ENCODE measurements at regions not wholly inside any gene's neighbourhood (a gene's known extent, or its start where the extent isn't known, plus 50 kb on each side); places are given as distances from the start of the nearest gene placed in this dataset.

DNA sequence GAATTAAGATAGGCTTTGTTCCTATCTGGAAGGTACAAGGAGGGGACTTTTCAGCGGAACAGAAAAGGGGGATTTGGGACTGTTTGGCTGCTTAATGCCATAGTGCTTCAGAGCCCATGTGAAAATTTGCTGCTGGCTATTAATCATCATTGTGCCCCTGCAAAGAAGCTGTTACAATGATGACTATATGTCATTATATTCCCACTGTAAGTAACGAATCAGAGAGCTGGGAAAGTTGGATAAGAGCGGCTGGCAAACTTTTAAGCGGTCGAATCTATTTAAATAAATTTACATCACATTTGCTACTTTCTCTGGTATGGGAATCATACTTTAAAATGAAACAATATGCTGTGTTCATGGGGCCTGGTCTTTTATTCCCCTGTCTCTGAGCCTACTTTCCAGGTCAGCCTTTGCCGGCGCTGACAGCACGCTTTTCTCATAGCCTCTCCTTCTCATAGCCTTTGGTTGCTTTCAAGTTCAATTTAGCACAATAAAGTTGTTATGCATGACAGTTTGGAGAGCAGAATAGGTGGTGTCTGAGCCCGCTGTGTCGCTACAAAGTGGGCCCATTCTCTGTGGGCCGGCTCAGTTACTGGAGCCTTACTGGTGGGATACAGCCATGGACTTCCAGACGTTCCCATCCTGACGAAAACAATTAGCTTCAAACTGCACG lies 271.2 kb upstream of the TMEM161B start:
- no peak for TF ChIP-seq CTCF (conservative IDR thresholded peaks at IDR 0.05 in 1 of 2, IDR thresholded peaks at IDR 0.05 in 1 of 2; ENCODE audit: low read depth in 1 of 2, low read length in 2 of 2)
- no peak for TF ChIP-seq EZH2 (IDR thresholded peaks at IDR 0.05; ENCODE audit: low read length, missing control alignments)
- Histone ChIP-seq H3K36me3 (ENCODE audit: control insufficient read depth, insufficient read depth, low read length) (no peaks in the 10 kb centered on the region), H3K9me3 (ENCODE audit: control insufficient read depth, insufficient read depth, low read depth, low read length) (no peaks in the 10 kb centered on the region), H3K4me3 (replicated peaks in 1 of 4; ENCODE audit: control extremely low read depth in 1 of 4, insufficient read depth in 1 of 4, low read depth in 3 of 4, low read length in 4 of 4) (no peak overlapping the region), H2AFZ (ENCODE audit: low read length) (no peak overlapping the region), H4K20me1 (ENCODE audit: control insufficient read depth, extremely low read depth, insufficient read depth, low read length) (no peaks in the 10 kb centered on the region), H3K9ac (ENCODE audit: insufficient read depth, low read length) (no peak overlapping the region), H3K79me2 (ENCODE audit: control insufficient read depth, insufficient read depth, low read length) (no peaks in the 10 kb centered on the region), H3K4me2 (ENCODE audit: extremely low read depth, insufficient read depth, low read length) (no peak overlapping the region), H3K4me1 (ENCODE audit: control insufficient read depth, extremely low read depth, insufficient read depth, low read length) (no peaks in the 10 kb centered on the region), H3K27ac (ENCODE audit: insufficient read depth, low read length) (no peak overlapping the region), H3K27me3 (ENCODE audit: control insufficient read depth, insufficient read depth, low read length) (no peaks in the 10 kb centered on the region)
- DNase-seq (ENCODE audit: low read depth in 2 of 2): peak in 1 of 2 donors; percentile 11

- H3K9ac ChIP-seq (ENCODE audit: insufficient read depth, low read length): no peak overlapping the region
- no peak overlapping the region for H3K4me2 ChIP-seq (ENCODE audit: extremely low read depth, insufficient read depth, low read length)
- no peak overlapping the region for H3K4me3 ChIP-seq (replicated peaks in 1 of 4; ENCODE audit: control extremely low read depth in 1 of 4, insufficient read depth in 1 of 4, low read depth in 3 of 4, low read length in 4 of 4)
- no peaks in the 10 kb centered on the region for H3K4me1 ChIP-seq (ENCODE audit: control insufficient read depth, extremely low read depth, insufficient read depth, low read length)
- H3K27me3 ChIP-seq (ENCODE audit: control insufficient read depth, insufficient read depth, low read length): no peaks in the 10 kb centered on the region
- H3K36me3 ChIP-seq (ENCODE audit: control insufficient read depth, insufficient read depth, low read length): no peaks in the 10 kb centered on the region
- H3K9me3 ChIP-seq (ENCODE audit: control insufficient read depth, insufficient read depth, low read depth, low read length): no peaks in the 10 kb centered on the region
- no peaks in the 10 kb centered on the region for H4K20me1 ChIP-seq (ENCODE audit: control insufficient read depth, extremely low read depth, insufficient read depth, low read length)
- H2AFZ ChIP-seq (ENCODE audit: low read length): no peak overlapping the region
- TF ChIP-seq EZH2 (IDR thresholded peaks at IDR 0.05; ENCODE audit: low read length, missing control alignments) (no peak), CTCF (conservative IDR thresholded peaks at IDR 0.05 in 1 of 2, IDR thresholded peaks at IDR 0.05 in 1 of 2; ENCODE audit: low read depth in 1 of 2, low read length in 2 of 2) (no peak)
- DNase-seq (ENCODE audit: low read depth in 2 of 2): no peak
- H3K79me2 ChIP-seq (ENCODE audit: control insufficient read depth, insufficient read depth, low read length): no peaks in the 10 kb centered on the region
- no peak overlapping the region for H3K27ac ChIP-seq (ENCODE audit: insufficient read depth, low read length)
Measured at GRCh38 chr5:88539026-88539425, 270.4 kb upstream of the TMEM161B start.

DNA sequence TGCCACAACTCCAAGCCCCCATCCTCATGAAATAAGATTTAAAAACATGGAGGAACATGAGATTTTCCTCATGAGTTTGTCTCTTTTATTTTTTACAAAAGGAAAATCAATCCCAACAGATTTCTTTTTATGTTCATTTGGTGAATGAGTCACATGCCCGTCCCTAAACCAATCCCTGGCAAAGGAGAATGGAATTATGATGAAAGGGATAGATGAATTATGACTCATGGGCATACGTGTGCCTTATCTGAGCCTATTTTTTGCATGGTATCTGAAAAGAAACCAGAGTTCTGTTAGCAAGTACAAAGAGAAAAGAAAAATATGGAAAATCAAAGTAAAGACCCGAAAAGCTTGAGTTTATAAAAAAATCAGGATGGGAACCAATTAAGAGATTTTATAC lies 267.5 kb upstream of the TMEM161B start:
- Histone ChIP-seq H3K9ac (ENCODE audit: insufficient read depth, low read length) (no peak overlapping the region), H2AFZ (ENCODE audit: low read length) (no peak overlapping the region), H3K4me1 (ENCODE audit: control insufficient read depth, extremely low read depth, insufficient read depth, low read length) (no peaks in the 10 kb centered on the region), H4K20me1 (ENCODE audit: control insufficient read depth, extremely low read depth, insufficient read depth, low read length) (no peaks in the 10 kb centered on the region), H3K9me3 (ENCODE audit: control insufficient read depth, insufficient read depth, low read depth, low read length) (no peaks in the 10 kb centered on the region), H3K4me2 (ENCODE audit: extremely low read depth, insufficient read depth, low read length) (no peak overlapping the region), H3K4me3 (replicated peaks in 1 of 4; ENCODE audit: control extremely low read depth in 1 of 4, insufficient read depth in 1 of 4, low read depth in 3 of 4, low read length in 4 of 4) (no peak overlapping the region), H3K27ac (ENCODE audit: insufficient read depth, low read length) (no peak overlapping the region), H3K36me3 (ENCODE audit: control insufficient read depth, insufficient read depth, low read length) (no peaks in the 10 kb centered on the region), H3K79me2 (ENCODE audit: control insufficient read depth, insufficient read depth, low read length) (no peaks in the 10 kb centered on the region), H3K27me3 (ENCODE audit: control insufficient read depth, insufficient read depth, low read length) (no peaks in the 10 kb centered on the region)
- DNase-seq (ENCODE audit: low read depth in 2 of 2): peak in 1 of 2 donors; percentile 72
- TF ChIP-seq EZH2 (IDR thresholded peaks at IDR 0.05; ENCODE audit: low read length, missing control alignments): no peak
- no peak for TF ChIP-seq CTCF (conservative IDR thresholded peaks at IDR 0.05 in 1 of 2, IDR thresholded peaks at IDR 0.05 in 1 of 2; ENCODE audit: low read depth in 1 of 2, low read length in 2 of 2)

Data from fibroblast of lung (primary cell).